ENCODE measurements at regions not wholly inside any gene's neighbourhood (a gene's known extent, or its start where the extent isn't known, plus 50 kb on each side); places are given as distances from the start of the nearest gene placed in this dataset.
A peak's percentile ranks its signal among the peaks of the same experiment; 100 is the strongest.

DNA sequence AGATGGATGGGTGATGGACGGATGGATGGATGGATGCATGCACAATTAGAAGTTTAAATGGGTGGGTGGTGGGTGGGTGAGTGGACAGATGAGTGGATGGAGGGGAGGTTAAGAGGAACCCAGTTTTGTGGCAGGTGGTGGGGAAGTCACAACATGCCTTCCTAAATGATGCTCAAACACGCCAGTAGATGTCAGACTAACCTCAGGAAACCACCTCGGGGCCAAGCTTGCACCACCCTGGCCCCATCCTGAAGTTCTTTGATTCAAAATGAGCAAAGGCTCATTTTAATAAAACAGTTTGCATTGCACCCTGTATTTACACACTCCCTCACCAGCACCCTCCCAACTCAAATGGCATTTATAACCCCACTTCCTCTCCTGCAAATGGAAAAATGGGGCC lies 91.4 kb upstream of the CACNA1A start:
- Histone ChIP-seq H3K9me2 (no peaks in the 10 kb centered on the region), H3K79me2 (ENCODE audit: insufficient read depth) (no peaks in the 10 kb centered on the region), H3K9ac (no peak overlapping the region), H3K27me3 (ENCODE audit: insufficient read depth) (peaks cover 46% of the 10 kb centered on the region), H3F3A (replicated peaks; ENCODE audit: insufficient read depth) (no peaks in the 10 kb centered on the region), H3K27ac (ENCODE audit: low read depth in 2 of 2, low read length in 1 of 2) (no peak overlapping the region), H3K4me2 (no peak overlapping the region), H3K9me3 (no peaks in the 10 kb centered on the region), H4K20me1 (ENCODE audit: insufficient read depth) (no peaks in the 10 kb centered on the region), H3K36me3 (replicated peaks in 1 of 2; ENCODE audit: control insufficient read depth in 1 of 2, insufficient read depth in 2 of 2, low read length in 1 of 2) (no peaks in the 10 kb centered on the region), H3K4me3 (ENCODE audit: low read depth in 2 of 2, low read length in 1 of 2) (no peak overlapping the region), H2AFZ (ENCODE audit: low read depth) (no peak overlapping the region), H3K4me1 (ENCODE audit: control insufficient read depth in 1 of 2, insufficient read depth in 2 of 2, low read depth in 1 of 2, low read length in 1 of 2) (no peaks in the 10 kb centered on the region)
- peak; percentile 82 for DNase-seq
- TF ChIP-seq, protein P1, sequence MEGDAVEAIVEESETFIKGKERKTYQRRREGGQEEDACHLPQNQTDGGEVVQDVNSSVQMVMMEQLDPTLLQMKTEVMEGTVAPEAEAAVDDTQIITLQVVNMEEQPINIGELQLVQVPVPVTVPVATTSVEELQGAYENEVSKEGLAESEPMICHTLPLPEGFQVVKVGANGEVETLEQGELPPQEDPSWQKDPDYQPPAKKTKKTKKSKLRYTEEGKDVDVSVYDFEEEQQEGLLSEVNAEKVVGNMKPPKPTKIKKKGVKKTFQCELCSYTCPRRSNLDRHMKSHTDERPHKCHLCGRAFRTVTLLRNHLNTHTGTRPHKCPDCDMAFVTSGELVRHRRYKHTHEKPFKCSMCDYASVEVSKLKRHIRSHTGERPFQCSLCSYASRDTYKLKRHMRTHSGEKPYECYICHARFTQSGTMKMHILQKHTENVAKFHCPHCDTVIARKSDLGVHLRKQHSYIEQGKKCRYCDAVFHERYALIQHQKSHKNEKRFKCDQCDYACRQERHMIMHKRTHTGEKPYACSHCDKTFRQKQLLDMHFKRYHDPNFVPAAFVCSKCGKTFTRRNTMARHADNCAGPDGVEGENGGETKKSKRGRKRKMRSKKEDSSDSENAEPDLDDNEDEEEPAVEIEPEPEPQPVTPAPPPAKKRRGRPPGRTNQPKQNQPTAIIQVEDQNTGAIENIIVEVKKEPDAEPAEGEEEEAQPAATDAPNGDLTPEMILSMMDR (IDR thresholded peaks at IDR 0.05) = peak; percentile 74
- TF ChIP-seq YY1 (IDR thresholded peaks at IDR 0.05; ENCODE audit: low read depth) (no peak), RXRA (IDR thresholded peaks at IDR 0.05; ENCODE audit: borderline replicate concordance, low read depth) (no peak), SMC3 (IDR thresholded peaks at IDR 0.05; ENCODE audit: low read depth, low read length) (peak; percentile 80), RAD21 (IDR thresholded peaks at IDR 0.05; ENCODE audit: low read length) (peak; percentile 86), EZH2phosphoT487 (IDR thresholded peaks at IDR 0.05; ENCODE audit: borderline replicate concordance, low read depth) (no peak), NRF1 (IDR thresholded peaks at IDR 0.05; ENCODE audit: low read depth, low read length) (no peak)
- TF ChIP-seq, protein P2, sequence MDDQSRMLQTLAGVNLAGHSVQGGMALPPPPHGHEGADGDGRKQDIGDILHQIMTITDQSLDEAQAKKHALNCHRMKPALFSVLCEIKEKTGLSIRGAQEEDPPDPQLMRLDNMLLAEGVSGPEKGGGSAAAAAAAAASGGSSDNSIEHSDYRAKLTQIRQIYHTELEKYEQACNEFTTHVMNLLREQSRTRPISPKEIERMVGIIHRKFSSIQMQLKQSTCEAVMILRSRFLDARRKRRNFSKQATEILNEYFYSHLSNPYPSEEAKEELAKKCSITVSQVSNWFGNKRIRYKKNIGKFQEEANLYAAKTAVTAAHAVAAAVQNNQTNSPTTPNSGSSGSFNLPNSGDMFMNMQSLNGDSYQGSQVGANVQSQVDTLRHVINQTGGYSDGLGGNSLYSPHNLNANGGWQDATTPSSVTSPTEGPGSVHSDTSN (IDR thresholded peaks at IDR 0.05) = no peak
- TF ChIP-seq, protein P3, sequence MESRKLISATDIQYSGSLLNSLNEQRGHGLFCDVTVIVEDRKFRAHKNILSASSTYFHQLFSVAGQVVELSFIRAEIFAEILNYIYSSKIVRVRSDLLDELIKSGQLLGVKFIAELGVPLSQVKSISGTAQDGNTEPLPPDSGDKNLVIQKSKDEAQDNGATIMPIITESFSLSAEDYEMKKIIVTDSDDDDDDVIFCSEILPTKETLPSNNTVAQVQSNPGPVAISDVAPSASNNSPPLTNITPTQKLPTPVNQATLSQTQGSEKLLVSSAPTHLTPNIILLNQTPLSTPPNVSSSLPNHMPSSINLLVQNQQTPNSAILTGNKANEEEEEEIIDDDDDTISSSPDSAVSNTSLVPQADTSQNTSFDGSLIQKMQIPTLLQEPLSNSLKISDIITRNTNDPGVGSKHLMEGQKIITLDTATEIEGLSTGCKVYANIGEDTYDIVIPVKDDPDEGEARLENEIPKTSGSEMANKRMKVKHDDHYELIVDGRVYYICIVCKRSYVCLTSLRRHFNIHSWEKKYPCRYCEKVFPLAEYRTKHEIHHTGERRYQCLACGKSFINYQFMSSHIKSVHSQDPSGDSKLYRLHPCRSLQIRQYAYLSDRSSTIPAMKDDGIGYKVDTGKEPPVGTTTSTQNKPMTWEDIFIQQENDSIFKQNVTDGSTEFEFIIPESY (IDR thresholded peaks at IDR 0.05; ENCODE audit: borderline replicate concordance, low read depth) = no peak
- 9% methylated on average over 3 of the region's 3 CpGs for WGBS (ENCODE audit: low lambda C conversion rate)
- ChIA-PET POLR2A (no interaction called here), CTCF (interaction anchor here (0.6 to 2.4 kb wide), 8 partner anchors 8 to 475 kb away, joined by 3 to 12 read pairs (median 4); partner anchors contain the start of gene MISP3)

DNA sequence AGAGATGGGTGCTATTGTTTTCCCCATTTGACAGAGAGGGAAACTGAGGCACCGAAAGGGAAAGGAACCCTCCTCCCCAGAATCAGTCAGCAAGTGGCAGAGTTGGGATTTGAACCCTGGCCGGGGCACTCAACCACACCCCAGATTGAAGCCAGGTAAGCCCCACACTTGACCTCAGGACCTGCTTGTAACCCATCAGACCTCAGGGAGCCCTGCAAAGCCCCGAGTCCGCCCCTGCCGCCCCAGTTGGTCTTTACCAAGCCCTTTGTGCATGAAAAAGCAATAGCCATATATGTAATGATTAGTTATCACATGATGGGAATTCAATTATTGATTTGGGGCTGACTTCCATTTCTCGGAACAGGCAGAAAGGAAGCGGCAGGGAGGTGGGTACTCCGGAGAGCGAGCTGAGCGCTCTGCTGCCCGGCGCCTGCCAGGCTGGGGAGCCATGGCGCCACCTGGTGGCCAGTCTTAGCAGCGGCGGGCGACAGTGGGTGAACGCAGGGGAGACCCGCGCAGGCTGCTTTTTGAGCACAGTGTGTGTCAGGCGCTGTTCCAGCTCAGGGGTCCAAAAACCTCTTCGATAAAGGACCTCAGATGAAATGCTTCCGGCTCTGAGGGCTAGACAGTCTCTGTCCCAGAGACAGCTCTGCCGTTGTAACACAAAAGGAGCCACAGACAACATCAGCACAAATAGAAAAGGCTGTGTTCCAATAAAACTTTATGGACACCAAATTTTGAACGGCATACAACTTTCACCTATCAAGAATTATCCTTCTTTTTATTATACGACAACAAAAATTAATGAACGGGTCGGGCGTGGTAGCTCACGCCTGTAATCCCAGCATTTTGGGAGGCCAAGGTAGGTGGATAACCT lies 82.9 kb upstream of the CACNA1A start:
- Histone ChIP-seq H3K9me2 (no peaks in the 10 kb centered on the region), H4K20me1 (ENCODE audit: insufficient read depth) (no peaks in the 10 kb centered on the region), H3K36me3 (replicated peaks in 1 of 2; ENCODE audit: control insufficient read depth in 1 of 2, insufficient read depth in 2 of 2, low read length in 1 of 2) (no peaks in the 10 kb centered on the region), H2AFZ (ENCODE audit: low read depth) (no peak overlapping the region), H3K9me3 (no peaks in the 10 kb centered on the region), H3K27ac (ENCODE audit: low read depth in 2 of 2, low read length in 1 of 2) (no peak overlapping the region), H3K9ac (no peak overlapping the region), H3K4me3 (ENCODE audit: low read depth in 2 of 2, low read length in 1 of 2) (no peak overlapping the region; a peak in 1 of 4 replicates), H3K79me2 (ENCODE audit: insufficient read depth) (no peaks in the 10 kb centered on the region), H3F3A (replicated peaks; ENCODE audit: insufficient read depth) (no peaks in the 10 kb centered on the region), H3K4me1 (ENCODE audit: control insufficient read depth in 1 of 2, insufficient read depth in 2 of 2, low read depth in 1 of 2, low read length in 1 of 2) (no peaks in the 10 kb centered on the region), H3K27me3 (ENCODE audit: insufficient read depth) (peaks cover 30% of the 10 kb centered on the region), H3K4me2 (peak overlapping the region; percentile 31; the same call in 1 of the 2 replicates)
- POLR2A ChIA-PET = interaction anchor here (0.5 kb wide), 1 partner anchor 311 kb away, joined by 3 read pairs; no protein-coding TSS in a partner anchor
- peak; percentile 92 for TF ChIP-seq SMC3 (IDR thresholded peaks at IDR 0.05; ENCODE audit: low read depth, low read length)
- TF ChIP-seq, protein P1 (IDR thresholded peaks at IDR 0.05) = peak; percentile 91
- TF ChIP-seq RAD21 (IDR thresholded peaks at IDR 0.05; ENCODE audit: low read length) = peak; percentile 71
- no peak for TF ChIP-seq RCOR1 (IDR thresholded peaks at IDR 0.05; ENCODE audit: low read length)
- peak; percentile 31; the same call in 1 of the 2 replicates for TF ChIP-seq NRF1 (IDR thresholded peaks at IDR 0.05; ENCODE audit: low read depth, low read length)
- TF ChIP-seq, protein P4, sequence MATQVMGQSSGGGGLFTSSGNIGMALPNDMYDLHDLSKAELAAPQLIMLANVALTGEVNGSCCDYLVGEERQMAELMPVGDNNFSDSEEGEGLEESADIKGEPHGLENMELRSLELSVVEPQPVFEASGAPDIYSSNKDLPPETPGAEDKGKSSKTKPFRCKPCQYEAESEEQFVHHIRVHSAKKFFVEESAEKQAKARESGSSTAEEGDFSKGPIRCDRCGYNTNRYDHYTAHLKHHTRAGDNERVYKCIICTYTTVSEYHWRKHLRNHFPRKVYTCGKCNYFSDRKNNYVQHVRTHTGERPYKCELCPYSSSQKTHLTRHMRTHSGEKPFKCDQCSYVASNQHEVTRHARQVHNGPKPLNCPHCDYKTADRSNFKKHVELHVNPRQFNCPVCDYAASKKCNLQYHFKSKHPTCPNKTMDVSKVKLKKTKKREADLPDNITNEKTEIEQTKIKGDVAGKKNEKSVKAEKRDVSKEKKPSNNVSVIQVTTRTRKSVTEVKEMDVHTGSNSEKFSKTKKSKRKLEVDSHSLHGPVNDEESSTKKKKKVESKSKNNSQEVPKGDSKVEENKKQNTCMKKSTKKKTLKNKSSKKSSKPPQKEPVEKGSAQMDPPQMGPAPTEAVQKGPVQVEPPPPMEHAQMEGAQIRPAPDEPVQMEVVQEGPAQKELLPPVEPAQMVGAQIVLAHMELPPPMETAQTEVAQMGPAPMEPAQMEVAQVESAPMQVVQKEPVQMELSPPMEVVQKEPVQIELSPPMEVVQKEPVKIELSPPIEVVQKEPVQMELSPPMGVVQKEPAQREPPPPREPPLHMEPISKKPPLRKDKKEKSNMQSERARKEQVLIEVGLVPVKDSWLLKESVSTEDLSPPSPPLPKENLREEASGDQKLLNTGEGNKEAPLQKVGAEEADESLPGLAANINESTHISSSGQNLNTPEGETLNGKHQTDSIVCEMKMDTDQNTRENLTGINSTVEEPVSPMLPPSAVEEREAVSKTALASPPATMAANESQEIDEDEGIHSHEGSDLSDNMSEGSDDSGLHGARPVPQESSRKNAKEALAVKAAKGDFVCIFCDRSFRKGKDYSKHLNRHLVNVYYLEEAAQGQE (IDR thresholded peaks at IDR 0.05; ENCODE audit: low read depth, low read length) = 0 out of 2 replicates have a peak, but pooled peaks have one; percentile 39
- peak; percentile 84 for DNase-seq
- 37% methylated on average over 17 of the region's 29 CpGs for WGBS (ENCODE audit: low lambda C conversion rate)
- CTCF ChIA-PET = interaction anchor here (0.6 to 2.6 kb wide), 43 partner anchors 9 to 960 kb away, joined by 3 to 44 read pairs (median 4); partner anchors contain the start of gene NACC1

All from SK-N-SH (cell line).